HEK293 (cell line): ENCODE measurements at regions not wholly inside any gene's neighbourhood (a gene's known extent, or its start where the extent isn't known, plus 50 kb on each side); places are given as distances from the start of the nearest gene placed in this dataset.

ENCODE experiments used
- ZNF184 ChIP-seq: fragments of 450-650 bp; IDR thresholded peaks from 2 replicates; pipeline ENCODE4 v1.5.1; 2018; ENCODE audit warnings: missing biosample characterization, mild to moderate bottlenecking, missing genetic modification characterization
- TF ChIP-seq, protein P1 (sequence below): fragments of 450-650 bp; formaldehyde crosslinking; IDR thresholded peaks from 2 replicates; pipeline ENCODE4 v1.5.1; 2016; ENCODE audit warnings: missing biosample characterization, missing genetic modification characterization
- TF ChIP-seq, protein P2 (sequence below): fragments of 450-650 bp; formaldehyde crosslinking; IDR thresholded peaks from 2 replicates; pipeline ENCODE4 v1.5.0; 2017; ENCODE audit warnings: missing biosample characterization, missing genetic modification characterization, borderline replicate concordance

DNA sequence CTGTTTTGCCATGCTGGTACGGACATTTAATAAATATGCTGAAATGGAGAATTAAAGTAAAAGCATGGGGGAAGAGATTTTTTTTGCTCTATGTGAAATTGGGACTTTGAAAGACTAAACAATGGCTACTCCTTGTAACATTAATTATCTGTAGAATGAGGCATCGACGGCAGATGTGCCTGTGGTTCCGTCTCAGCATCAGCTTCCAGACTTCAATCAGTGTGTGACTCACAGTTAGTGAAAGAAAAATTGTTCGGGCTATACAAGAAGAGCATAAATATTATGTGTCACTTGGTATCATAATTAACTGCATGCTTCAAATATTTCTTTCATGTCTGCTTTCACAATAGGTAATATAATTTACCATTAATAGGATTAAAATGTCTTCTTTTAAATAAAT, 117.0 kb upstream of the SMIM21 start:
- TF ChIP-seq, protein P1, sequence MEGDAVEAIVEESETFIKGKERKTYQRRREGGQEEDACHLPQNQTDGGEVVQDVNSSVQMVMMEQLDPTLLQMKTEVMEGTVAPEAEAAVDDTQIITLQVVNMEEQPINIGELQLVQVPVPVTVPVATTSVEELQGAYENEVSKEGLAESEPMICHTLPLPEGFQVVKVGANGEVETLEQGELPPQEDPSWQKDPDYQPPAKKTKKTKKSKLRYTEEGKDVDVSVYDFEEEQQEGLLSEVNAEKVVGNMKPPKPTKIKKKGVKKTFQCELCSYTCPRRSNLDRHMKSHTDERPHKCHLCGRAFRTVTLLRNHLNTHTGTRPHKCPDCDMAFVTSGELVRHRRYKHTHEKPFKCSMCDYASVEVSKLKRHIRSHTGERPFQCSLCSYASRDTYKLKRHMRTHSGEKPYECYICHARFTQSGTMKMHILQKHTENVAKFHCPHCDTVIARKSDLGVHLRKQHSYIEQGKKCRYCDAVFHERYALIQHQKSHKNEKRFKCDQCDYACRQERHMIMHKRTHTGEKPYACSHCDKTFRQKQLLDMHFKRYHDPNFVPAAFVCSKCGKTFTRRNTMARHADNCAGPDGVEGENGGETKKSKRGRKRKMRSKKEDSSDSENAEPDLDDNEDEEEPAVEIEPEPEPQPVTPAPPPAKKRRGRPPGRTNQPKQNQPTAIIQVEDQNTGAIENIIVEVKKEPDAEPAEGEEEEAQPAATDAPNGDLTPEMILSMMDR (tag by site-specific recombination): no peak
- TF ChIP-seq ZNF184: no peak
- TF ChIP-seq, protein P2, sequence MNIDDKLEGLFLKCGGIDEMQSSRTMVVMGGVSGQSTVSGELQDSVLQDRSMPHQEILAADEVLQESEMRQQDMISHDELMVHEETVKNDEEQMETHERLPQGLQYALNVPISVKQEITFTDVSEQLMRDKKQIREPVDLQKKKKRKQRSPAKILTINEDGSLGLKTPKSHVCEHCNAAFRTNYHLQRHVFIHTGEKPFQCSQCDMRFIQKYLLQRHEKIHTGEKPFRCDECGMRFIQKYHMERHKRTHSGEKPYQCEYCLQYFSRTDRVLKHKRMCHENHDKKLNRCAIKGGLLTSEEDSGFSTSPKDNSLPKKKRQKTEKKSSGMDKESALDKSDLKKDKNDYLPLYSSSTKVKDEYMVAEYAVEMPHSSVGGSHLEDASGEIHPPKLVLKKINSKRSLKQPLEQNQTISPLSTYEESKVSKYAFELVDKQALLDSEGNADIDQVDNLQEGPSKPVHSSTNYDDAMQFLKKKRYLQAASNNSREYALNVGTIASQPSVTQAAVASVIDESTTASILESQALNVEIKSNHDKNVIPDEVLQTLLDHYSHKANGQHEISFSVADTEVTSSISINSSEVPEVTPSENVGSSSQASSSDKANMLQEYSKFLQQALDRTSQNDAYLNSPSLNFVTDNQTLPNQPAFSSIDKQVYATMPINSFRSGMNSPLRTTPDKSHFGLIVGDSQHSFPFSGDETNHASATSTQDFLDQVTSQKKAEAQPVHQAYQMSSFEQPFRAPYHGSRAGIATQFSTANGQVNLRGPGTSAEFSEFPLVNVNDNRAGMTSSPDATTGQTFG (tag by site-specific recombination): no peak
